ENCODE measurements at regions not wholly inside any gene's neighbourhood (a gene's known extent, or its start where the extent isn't known, plus 50 kb on each side); places are given as distances from the start of the nearest gene placed in this dataset.

DNA sequence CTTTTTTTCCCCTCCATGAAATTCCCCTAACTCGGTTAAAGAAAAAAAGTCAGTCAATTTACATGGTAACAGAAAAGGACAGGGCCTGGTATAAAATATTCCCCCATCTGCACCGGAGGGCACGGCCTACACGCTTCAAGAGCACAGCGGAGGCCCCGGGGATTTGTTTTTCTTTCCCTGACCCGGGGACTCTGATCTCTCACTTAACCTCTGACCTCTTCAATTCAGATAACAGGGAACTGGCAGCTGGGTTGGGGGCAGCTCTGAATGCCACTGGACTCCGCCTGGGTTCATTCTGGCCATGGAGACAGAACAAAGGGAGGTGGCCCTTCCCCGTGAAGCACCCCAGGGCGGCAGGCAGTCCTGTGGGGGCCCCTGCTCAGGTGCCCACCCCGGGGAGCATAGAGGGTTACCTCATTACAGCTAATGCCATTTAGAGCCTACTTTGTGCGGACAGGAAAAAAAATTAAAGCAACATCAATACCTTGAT, 257.5 kb downstream of the SHQ1 start:
- no peak for TF ChIP-seq CTCF (IDR thresholded peaks at IDR 0.05; ENCODE audit: control extremely low read depth in 1 of 3, insufficient read depth in 1 of 3, low read depth in 1 of 3, low read length in 3 of 3)
- no peak for TF ChIP-seq POLR2AphosphoS5 (IDR thresholded peaks at IDR 0.05; ENCODE audit: low read depth, low read length)
- TF ChIP-seq CREB1 (IDR thresholded peaks at IDR 0.05): no peak
- TF ChIP-seq RFX5 (IDR thresholded peaks at IDR 0.05; ENCODE audit: borderline replicate concordance, low read depth, low read length): no peak
- TF ChIP-seq TBP (IDR thresholded peaks at IDR 0.05; ENCODE audit: low read depth, low read length): no peak
- no peak for TF ChIP-seq EZH2 (IDR thresholded peaks at IDR 0.05; ENCODE audit: low read depth, low read length, severe bottlenecking)
- TF ChIP-seq YY1 (IDR thresholded peaks at IDR 0.05; ENCODE audit: low read depth, low read length): no peak
- TF ChIP-seq TAF1 (IDR thresholded peaks at IDR 0.05; ENCODE audit: low read depth, low read length): no peak
- TF ChIP-seq ASH2L (IDR thresholded peaks at IDR 0.05; ENCODE audit: low read length): no peak
- no peak for TF ChIP-seq RXRA (IDR thresholded peaks at IDR 0.05; ENCODE audit: insufficient read depth, low read depth, low read length)

Data from H1 (cell line).